ENCODE measurements at regions not wholly inside any gene's neighbourhood (a gene's known extent, or its start where the extent isn't known, plus 50 kb on each side); places are given as distances from the start of the nearest gene placed in this dataset.

GRCh38 chr18:4639628-4640310 lies 184.7 kb upstream of the DLGAP1 start:
- DNase-seq (ENCODE audit: low read depth) = no peak

GRCh38 chr18:4638680-4639079 lies 183.6 kb upstream of the DLGAP1 start:
- no peak for DNase-seq (ENCODE audit: low read depth)

- no peak for DNase-seq (ENCODE audit: low read depth)
Measured at GRCh38 chr18:4637876-4638275, 182.8 kb upstream of the DLGAP1 start.

GRCh38 chr18:4636967-4637366 lies 181.9 kb upstream of the DLGAP1 start:
- no peak for DNase-seq (ENCODE audit: low read depth)

- DNase-seq (ENCODE audit: low read depth) = no peak
Measured at GRCh38 chr18:4631239-4631638, 176.1 kb upstream of the DLGAP1 start.

- DNase-seq (ENCODE audit: low read depth) = peak; percentile 62
Measured at GRCh38 chr18:4605212-4605611, 150.1 kb upstream of the DLGAP1 start.

GRCh38 chr18:4603955-4604354 lies 148.8 kb upstream of the DLGAP1 start:
- DNase-seq (ENCODE audit: low read depth) = no peak

GRCh38 chr18:4599312-4599711 lies 144.2 kb upstream of the DLGAP1 start:
- no peak for DNase-seq (ENCODE audit: low read depth)

GRCh38 chr18:4597301-4597700 lies 142.2 kb upstream of the DLGAP1 start:
- no peak for DNase-seq (ENCODE audit: low read depth)

GRCh38 chr18:4593895-4594294 lies 138.8 kb upstream of the DLGAP1 start:
- DNase-seq (ENCODE audit: low read depth) = no peak

- DNase-seq (ENCODE audit: low read depth) = no peak
Measured at GRCh38 chr18:4593459-4593858, 138.4 kb upstream of the DLGAP1 start.

- DNase-seq (ENCODE audit: low read depth) = no peak
Measured at GRCh38 chr18:4589056-4589800, 134.1 kb upstream of the DLGAP1 start.

GRCh38 chr18:4587204-4587603 lies 132.1 kb upstream of the DLGAP1 start:
- no peak for DNase-seq (ENCODE audit: low read depth)

- no peak for DNase-seq (ENCODE audit: low read depth)
Measured at GRCh38 chr18:4586731-4587130, 131.6 kb upstream of the DLGAP1 start.

GRCh38 chr18:4582431-4583335 lies 127.6 kb upstream of the DLGAP1 start:
- DNase-seq (ENCODE audit: low read depth) = no peak

- no peak for DNase-seq (ENCODE audit: low read depth)
Measured at GRCh38 chr18:4581966-4582365, 126.9 kb upstream of the DLGAP1 start.

- DNase-seq (ENCODE audit: low read depth) = no peak
Measured at GRCh38 chr18:4578449-4578848, 123.3 kb upstream of the DLGAP1 start.

GRCh38 chr18:4573735-4574134 lies 118.6 kb upstream of the DLGAP1 start:
- DNase-seq (ENCODE audit: low read depth) = no peak

- no peak for DNase-seq (ENCODE audit: low read depth)
Measured at GRCh38 chr18:4557502-4557901, 102.4 kb upstream of the DLGAP1 start.

GRCh38 chr18:4551001-4551360 lies 95.9 kb upstream of the DLGAP1 start:
- DNase-seq (ENCODE audit: low read depth) = peak; percentile 47

GRCh38 chr18:4549164-4549872 lies 94.2 kb upstream of the DLGAP1 start:
- DNase-seq (ENCODE audit: low read depth) = peak; percentile 53

GRCh38 chr18:4547126-4547525 lies 92.0 kb upstream of the DLGAP1 start:
- DNase-seq (ENCODE audit: low read depth) = no peak

Measured in forelimb muscle (tissue), 1 donor.